ENCODE measurements at regions not wholly inside any gene's neighbourhood (a gene's known extent, or its start where the extent isn't known, plus 50 kb on each side); places are given as distances from the start of the nearest gene placed in this dataset.

GRCh38 chr9:11500780-11501179, 888.0 kb upstream of the PTPRD start:
- TF ChIP-seq, protein P1, sequence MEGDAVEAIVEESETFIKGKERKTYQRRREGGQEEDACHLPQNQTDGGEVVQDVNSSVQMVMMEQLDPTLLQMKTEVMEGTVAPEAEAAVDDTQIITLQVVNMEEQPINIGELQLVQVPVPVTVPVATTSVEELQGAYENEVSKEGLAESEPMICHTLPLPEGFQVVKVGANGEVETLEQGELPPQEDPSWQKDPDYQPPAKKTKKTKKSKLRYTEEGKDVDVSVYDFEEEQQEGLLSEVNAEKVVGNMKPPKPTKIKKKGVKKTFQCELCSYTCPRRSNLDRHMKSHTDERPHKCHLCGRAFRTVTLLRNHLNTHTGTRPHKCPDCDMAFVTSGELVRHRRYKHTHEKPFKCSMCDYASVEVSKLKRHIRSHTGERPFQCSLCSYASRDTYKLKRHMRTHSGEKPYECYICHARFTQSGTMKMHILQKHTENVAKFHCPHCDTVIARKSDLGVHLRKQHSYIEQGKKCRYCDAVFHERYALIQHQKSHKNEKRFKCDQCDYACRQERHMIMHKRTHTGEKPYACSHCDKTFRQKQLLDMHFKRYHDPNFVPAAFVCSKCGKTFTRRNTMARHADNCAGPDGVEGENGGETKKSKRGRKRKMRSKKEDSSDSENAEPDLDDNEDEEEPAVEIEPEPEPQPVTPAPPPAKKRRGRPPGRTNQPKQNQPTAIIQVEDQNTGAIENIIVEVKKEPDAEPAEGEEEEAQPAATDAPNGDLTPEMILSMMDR (IDR thresholded peaks at IDR 0.05) = no peak
- no peak for TF ChIP-seq POLR2A (IDR thresholded peaks at IDR 0.05)
- no peak for TF ChIP-seq POLR2AphosphoS5 (IDR thresholded peaks at IDR 0.05)

Data from suprapubic skin (tissue), 4 donors.